ENCODE measurements at regions not wholly inside any gene's neighbourhood (a gene's known extent, or its start where the extent isn't known, plus 50 kb on each side); places are given as distances from the start of the nearest gene placed in this dataset.

DNA sequence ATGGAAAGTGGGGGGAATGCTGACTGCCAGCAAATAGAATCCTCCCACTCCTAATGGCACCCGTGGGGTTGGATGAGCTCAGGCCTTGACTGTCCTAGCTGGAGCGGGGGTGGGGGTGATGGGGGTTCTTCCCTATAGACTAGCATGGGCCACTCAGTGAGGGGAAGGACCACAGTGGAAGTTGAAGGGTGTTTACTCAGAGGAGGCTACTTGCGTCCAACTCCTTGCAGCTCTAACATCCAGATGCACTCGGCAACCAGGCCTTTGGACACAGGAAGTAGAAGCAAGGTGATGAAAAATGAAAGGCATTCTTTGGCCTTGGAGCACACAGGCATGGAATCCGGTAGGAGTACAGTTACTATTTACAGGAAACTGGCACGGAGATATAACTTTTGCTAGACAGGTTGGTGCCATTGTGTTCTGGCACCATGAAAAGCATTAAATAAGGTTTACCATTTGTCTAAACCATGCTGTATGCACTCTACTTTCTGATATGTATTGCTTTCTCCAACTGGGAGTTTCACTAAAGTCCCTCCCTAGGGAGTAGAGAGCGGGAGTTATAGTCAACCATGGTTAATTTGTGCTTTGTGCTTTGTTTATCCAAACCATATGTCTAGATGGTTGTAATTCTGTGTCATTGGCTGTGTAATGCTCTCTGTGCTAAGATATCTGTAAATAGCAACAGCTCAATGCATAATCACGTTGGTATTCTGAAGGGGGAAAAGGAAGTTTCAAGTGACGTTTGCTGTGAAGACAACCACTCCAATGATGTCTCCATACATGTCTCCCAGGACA is 125.3 kb downstream of the TSHZ3 start:
- no peak for DNase-seq (ENCODE audit: low spot score)

DNA sequence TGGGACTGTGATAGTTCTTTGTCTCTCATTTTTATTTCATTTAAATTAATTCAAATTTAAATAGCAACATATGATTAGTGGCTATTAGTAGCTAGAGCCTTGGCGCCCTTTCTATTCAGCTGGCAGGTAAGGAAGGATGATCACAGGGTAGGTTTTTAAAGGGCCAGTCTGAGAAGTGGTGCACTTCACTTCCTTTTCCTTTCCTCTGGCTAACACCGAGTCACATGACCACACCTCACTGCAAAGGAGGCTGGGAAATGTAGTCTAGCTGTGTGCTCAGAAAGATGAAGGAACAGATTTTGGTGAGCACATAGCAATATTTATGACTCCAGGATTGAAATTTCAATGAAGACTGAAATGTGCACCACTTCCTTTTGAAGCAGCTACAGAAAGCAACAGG is 128.7 kb downstream of the TSHZ3 start:
- no peak for DNase-seq (ENCODE audit: low spot score)

DNA sequence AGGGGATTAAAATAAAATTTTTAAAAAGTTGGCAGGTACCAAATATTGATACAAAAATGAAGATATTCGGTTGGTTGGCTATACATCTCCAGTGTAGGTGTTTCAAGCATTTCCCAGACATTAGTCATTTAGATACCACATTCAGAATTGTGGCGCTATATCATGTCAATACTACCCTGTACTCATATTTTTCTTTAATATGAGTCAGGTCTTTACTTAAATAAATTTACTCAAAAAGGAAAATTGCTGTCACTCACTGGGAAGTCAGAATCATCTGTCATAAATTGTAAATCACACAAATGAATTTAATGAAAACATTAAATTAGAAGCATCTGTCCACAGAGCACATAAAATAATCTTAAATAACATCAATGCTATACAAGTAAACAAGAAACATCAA is 134.2 kb downstream of the TSHZ3 start:
- DNase-seq (ENCODE audit: low spot score): no peak

DNA sequence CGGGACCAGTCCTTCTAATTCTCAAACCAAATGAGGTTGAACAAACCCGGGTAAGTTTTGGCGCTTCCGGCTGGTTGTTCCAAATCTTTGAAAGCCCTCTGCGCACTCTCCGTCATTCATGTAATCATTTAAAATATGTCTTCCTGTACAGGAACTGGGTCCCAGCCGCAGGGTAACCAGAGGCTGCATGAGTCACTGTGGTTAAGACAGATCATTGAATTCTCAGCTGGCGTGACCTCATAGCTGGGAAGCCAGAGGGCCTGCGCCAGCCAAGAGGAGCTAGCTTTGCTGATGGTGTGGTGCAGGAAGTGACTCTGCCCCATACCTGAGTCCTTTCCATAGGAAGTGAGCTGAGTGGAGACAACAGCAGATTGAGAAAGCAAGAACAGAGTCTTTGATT is 135.2 kb downstream of the TSHZ3 start:
- no peak for DNase-seq (ENCODE audit: low spot score)

DNA sequence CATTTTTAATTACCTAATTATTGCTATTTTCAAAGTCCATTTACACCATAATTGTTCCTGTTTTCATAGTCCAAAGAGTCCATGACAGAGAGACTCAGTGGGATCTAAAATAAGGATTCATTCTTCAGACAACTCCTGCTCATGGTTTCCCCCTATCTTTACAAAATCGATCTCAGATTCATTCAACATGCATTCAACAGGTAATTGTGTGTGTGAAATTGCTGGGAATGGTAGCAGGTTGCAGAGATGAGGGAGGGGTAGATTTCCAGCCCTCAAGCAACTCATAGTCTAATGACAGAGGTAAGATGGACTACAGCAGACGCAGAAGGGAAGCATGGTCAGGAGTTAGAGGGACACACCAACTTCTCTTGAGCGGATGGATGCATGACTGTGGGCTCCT is 138.1 kb downstream of the TSHZ3 start:
- no peak for DNase-seq (ENCODE audit: low spot score)

DNA sequence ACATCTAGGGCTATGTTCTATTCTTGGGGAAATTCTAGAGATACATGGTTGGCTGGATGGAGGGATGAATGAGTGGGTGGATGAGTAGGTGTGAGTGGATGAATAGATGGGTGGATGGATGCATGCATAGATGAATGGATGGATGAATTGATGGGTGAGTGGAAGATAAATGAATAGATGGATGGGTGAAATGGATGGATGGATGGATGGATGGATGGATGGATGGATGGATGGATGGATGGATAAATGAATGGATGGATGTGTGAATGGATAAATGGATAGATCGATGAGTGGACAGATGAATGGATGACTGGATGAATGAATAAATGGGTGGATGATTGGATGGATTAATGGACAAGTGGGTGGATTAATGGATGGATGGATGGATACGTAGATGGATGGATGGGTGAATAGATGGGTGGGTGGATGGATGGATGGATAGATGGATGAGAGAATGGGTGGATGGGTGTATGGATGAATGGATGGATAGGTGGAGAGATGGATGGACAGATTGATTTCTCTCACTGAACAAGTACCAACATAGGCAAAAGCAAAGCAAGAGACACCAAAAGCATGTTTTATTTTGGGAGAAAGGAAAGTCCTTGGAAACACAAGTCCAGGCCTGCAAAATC is 143.2 kb downstream of the TSHZ3 start:
- DNase-seq (ENCODE audit: low spot score): no peak

DNA sequence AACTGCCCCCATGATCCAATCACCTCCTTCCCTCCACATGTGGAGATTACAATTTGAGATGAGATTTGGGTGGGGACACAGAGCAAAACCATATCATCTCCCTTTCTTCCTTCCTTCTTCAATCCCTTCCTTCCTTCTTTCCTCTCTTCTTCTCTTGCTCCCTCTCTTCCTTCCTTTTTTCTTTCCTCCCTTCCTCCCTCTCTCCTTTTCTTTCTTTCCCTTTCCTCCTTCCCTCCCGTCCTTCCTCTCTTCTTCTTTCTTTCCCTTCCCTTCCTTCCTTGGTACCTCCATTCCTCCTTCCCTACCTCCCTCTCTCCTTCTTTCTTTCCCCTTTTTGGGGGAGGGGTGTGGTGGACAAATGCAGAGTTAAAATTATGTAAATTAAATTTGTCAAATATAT is 145.1 kb downstream of the TSHZ3 start:
- no peak for DNase-seq (ENCODE audit: low spot score)

DNA sequence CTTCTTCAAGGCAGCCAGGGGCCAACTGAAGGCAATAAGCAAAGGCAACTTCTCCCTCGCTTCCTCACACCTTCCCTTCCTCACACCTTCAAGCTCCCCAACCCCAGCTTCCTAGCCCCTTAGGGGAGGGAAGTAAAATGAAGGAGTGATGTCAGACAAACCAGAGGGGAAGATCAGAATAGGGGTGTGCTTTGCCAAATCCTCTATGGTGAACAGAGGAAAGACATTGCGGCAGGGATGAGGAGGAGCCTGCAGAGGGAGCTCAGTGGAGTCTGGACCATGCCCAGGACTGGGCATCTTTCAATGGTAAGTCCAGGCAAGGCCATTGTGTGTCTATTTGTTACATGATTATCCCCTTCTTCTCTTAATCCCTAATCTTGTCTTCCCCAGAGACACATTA is 164.0 kb downstream of the TSHZ3 start:
- DNase-seq (ENCODE audit: low spot score): no peak

DNA sequence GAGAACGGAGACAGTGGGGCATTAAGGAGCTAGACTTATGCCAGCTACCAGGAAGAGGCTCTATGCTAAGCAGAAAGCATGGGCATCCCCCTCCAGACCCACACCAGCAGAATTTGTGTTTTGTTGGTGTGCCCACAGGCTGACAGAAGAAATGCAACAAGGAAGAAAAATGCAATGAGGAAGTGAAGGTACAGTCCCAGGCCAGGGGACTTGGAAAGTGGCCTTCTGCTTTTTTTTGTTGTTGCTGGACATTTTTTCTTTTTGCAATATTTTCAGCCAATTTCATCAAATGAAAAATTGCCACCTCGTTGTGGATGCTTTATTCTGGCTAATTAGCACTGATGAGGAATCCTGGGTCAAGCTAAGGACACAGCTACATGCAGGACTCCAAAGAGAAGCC is 167.7 kb downstream of the TSHZ3 start:
- no peak for DNase-seq (ENCODE audit: low spot score)

DNA sequence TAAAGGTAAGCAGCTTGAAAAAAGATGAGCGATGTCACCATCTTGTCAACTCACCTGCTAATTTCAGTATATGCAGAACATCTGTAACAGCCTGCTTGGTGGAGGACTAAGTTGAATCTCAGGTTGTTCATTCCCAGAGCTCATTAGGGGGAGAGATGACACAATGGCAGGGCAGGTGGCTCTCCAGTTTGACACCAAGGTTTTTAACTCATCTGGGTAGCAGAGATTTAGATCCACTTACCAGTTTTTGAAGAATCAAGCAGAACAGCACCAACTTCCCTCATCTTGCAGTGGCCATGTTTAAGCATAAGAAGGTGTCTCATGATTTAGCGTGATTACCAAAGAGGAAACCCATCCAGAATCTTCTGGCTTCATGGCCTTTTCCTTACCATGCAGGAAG is 168.3 kb downstream of the TSHZ3 start:
- no peak for DNase-seq (ENCODE audit: low spot score)

DNA sequence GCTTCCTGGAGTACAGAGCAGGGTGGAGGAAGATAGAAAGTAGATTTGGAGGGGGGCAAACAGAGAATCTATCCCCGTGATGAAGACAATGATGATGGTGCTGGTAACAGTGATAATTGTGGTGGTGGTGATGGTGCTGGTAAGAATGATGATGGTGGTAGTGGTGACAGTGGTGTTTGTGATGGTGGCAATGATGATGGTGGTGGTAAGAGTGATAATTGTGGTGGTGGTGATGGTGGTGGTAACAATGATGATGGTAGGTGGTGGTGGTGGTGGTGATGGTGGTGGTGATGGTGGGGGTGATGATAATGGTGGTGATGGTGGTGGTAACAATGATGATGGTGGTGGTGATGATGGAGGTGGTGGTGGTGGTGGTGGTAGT is 169.8 kb downstream of the TSHZ3 start:
- no peak for DNase-seq (ENCODE audit: low spot score)

DNA sequence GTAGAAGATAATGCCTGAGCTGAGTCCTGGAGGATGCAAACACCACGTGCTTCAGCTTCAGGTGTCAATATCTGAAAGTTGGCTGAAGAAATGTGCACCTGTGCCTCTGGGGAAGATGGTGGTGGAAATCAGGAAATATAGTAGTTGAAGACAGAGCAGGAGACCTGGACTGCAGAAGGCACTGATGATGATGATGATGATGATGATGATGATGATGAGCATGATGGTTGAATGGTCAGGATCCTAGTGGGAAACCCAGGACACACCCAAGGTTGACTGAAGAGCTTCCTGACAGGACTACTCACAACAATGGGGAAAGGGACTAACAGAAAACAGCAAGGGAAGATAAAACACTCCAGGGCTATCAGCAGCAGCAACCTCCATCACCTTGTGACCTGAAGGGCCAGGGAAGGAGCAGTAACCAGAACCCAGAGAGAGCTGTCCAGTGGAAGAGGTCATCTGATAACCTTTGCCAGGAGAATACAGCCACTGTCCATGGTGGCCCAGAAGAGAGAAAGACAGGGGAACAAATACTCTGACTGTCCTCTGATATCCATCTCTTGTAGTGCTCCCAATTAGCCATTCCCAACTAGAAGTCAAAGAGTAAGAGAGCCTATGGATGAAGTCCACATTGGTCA is 170.3 kb downstream of the TSHZ3 start:
- no peak for DNase-seq (ENCODE audit: low spot score)

DNA sequence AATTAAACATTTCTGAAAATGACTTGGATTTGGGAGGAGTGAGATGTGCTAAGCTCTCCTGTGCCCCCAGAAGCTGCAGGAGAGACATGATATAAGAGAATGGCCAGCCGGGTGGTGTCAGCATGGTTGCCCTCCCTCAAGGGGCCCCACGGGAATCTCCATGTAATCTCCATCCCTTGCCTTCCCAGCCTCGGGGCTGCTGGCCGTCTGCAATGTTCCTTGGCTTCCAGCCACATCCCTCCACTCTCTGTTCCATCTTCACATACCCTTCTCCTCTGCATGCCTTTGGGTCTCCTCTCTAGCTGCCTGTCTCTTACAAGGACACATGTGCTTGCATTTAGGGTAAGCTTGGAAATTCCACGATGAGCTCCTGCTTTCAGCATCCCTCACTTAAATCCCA is 172.0 kb downstream of the TSHZ3 start:
- DNase-seq (ENCODE audit: low spot score): no peak

DNA sequence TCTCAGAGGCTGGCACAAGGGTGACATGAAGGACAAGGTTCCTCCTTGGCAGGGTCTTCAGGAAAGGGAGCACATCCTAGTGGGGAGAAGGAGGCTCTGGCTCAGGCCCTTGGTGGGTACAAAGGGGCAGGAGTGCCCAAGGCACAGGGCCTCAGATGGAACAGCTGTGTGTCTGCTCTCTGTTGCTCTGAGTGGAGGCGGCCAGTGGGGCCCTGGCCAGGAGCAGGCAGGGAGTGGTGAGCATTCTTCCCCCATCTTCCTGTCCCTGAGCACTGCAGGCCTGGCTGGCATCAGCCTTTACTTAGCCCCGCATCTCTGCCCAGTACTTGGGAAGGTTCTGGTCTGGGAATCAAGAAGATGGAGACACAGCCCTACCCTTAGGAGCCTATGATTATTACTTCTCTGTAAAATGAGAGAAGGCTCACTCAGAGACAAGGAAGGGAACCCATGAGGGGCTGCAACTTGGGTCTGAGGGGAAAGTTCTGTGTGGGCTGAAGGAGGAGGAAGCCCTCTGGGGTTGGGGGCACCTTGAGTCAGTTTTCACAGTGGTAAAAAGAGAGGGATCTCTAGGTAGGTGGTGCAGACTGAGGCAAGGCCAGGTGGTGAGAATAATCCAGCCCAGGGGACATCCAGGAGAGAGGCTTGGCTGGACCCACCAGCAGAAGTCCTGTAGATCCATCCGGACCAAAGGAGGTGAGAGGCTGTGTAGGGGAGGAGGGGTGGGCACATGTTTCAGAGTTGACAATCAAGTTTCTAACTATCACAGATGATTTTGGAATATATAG is 173.5 kb downstream of the TSHZ3 start:
- DNase-seq (ENCODE audit: low spot score): no peak

DNA sequence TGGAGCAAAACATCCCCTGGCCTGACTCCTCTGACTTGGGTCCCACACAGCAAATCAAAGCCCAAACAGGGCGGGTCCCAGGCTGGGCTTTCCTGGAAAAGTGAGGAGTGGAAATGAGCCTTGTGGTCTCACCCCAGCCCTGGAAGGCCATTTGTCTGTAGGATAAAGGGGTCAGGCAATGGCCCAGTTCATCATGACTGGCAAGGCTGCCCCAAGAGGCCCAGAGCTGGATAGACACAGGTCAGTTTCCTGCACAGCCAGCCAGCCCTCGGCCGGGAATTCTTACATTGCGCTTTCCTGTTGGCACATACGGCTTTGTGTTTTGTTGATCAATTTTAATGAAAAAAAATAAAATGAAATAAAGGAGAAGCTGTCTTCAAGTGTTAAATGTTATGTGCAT is 174.3 kb downstream of the TSHZ3 start:
- no peak for DNase-seq (ENCODE audit: low spot score)

DNA sequence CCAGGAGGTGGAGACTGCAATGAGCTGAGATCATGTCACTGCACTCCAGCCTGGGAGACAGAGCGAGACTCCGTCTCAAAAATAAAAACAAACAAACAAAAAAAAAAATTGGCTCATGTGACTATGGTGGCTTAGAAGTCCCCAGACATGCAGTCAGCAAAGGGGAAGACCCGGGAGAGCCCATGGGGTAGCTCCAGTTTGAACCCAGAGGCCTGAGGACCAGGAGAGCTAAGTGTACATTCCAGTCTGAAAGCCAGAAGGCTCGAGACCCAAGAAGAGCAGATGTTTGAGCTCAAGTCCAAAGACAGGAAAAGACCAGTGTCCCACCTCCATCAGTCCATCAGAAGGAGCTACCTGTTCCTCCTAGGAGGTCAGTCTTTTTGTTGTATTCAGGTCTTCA is 175.2 kb downstream of the TSHZ3 start:
- no peak for DNase-seq (ENCODE audit: low spot score)

DNA sequence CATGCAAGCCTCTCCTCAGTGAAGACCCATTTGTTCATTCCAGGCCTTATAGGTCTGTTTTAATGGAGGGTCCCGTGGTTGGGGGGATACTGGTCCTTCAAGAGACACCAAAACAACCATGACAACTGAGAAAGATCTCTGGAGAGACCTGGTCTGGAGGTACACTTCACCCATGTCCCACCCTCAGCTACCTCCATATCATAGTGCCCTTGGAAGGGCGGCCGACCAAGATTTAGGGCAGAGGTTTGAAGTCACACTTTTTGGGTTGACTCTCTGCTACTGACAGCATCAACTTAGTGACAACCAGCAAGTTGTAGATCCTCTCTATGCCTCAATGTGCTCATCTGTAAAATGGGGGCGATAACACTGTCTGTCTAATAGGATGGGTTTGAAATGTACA is 177.3 kb downstream of the TSHZ3 start:
- no peak for DNase-seq (ENCODE audit: low spot score)

DNA sequence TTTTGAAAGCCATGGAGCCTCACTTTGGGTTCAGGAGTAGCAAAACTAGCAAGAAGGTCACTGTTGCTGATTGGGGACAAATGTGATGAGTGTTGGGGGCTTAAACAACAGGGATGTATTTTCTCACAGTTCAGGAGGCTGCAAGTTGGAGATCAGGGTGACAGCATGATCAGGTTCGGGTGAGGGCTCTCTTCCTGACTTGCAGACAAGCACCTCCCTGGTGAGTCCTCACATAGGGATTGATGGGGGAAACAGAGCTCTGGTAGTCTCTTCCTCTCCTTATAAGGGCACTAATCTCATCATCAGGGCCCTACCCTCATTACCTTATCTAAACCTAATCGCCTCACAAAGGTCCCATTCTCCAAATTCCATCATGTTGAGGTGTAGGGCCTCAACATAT is 179.2 kb downstream of the TSHZ3 start:
- DNase-seq (ENCODE audit: low spot score): no peak

DNA sequence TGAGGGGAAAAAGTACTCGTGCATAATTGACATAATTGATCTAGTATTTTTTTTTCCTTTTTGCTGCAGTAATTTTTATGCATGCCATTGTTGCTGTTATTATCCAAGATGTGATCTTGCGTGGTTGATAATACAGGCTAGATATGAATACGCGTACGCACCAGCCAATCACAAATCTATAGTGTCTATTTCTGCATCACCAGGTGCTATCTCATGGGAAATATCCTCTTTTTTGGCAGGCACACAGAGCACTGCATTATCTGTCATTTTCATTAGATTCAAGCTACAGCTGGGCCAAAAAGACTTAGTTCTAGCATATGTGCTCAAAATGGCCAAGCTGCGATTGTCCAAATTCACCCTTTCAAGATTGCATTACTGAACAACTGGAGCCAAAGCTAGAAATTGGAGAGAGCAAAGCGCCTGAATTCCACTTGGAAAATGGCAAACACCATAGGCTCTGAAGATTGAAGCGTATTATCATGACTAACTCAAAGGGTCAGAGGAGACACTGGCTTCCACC is 181.1 kb downstream of the TSHZ3 start:
- no peak for DNase-seq (ENCODE audit: low spot score)

DNA sequence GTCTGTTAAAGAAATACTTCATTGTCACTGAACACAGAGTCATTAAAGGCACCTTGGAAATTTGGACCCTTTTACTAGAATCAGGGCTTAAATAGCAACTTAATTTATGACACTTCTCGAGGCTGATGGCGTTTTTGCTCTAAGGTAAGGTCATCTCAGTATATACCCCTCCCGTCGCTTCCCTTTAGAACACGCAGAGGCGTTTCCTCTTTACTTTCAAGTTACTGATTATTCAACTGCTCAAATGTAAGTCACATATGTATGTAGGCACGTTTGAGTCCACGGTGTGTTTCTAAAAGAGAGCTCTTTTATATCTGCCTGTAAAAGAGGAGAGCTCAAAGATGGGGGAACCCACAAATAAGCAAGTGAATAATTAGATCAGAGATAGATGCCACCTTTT is 181.5 kb downstream of the TSHZ3 start:
- no peak for DNase-seq (ENCODE audit: low spot score)

DNA sequence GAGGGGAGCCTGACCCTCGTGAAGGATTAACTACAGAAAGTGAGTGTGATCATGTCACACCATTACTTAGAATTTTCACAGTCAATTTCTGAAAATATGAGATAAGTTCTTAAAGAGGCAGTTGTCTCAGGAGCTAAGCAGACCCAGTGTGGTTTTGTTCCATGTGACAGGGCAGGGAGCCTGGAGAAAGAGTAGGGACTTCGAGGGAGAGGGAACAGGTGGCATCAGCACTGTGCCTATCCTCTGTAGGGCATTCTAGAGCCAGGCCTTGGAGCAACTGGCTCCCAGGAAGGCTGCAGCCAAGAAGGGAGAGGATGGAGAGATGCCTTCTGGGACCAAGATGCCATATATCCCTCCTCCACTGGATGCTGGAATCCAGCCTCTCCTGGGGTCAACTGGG is 183.0 kb downstream of the TSHZ3 start:
- no peak for DNase-seq (ENCODE audit: low spot score)

DNA sequence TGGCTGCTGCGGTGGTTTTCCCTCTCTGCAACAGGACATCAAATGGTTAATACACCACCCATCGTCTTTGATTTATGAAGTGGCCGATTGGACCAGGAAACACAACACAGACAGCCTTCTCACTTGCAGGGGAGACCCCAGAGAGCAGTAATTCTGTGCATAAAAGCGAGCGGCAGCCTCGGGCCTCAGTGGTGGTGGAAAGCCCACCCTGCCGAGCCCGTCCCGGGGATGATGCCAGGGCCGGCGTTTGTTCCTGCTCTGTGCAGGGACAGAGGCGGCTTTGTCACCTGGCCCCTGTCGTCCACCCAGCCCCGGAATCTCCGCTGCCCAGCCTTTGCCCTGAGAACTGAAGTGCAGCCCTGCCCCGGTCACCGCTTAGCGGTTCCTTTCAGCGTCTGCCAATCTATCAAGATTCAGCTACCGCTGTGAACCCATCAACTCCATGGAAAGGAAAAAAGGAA is 184.4 kb downstream of the TSHZ3 start:
- no peak for DNase-seq (ENCODE audit: low spot score)
